ENCODE measurements at regions not wholly inside any gene's neighbourhood (a gene's known extent, or its start where the extent isn't known, plus 50 kb on each side); places are given as distances from the start of the nearest gene placed in this dataset.

- TF ChIP-seq CTCF (IDR thresholded peaks at IDR 0.05; ENCODE audit: low read depth, low read length, poor library complexity, severe bottlenecking) (no peak), EZH2phosphoT487 (IDR thresholded peaks at IDR 0.05; ENCODE audit: borderline replicate concordance, low read length) (no peak)
Observed at GRCh38 chr1:115193046-115193828, 103.9 kb upstream of the TSPAN2 start.

Measured in DOHH2 (cell line).